ENCODE measurements at regions not wholly inside any gene's neighbourhood (a gene's known extent, or its start where the extent isn't known, plus 50 kb on each side); places are given as distances from the start of the nearest gene placed in this dataset.

DNA sequence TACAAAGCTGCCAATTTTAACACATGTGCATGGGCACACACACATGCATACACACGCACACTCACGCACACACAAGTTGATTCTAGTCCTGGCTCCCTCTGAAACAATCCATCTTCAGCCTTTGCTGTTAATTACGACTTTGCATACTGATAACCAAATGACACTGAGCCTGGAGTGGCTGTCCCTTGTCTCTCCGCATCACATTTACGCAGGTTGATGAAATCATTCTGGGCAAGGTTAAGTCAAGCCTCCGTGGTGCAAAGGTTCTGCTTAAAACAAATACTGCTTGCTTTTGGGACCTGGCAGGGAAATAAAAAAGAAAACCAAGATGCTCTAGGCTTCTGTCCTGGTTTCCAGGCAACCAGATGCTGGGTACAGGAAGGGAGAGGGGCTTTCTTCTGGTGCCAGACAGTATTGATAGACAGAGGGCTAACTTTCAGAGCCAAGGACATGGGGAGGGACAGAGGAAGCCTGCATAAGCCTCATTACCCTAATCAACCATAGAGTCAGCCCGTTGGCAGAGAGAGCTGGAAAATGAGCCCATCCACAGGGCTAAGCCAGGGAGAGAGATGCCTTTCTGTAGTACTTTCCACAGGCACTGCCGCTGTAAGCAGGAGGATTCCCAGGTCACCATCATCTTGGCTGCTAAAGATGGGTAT lies 233.0 kb downstream of the WDR11 start:
- no peak for TF ChIP-seq EZH2 (IDR thresholded peaks at IDR 0.05; ENCODE audit: borderline replicate concordance, insufficient read depth, low read depth, low read length, poor library complexity, severe bottlenecking)
- TF ChIP-seq, protein P1, sequence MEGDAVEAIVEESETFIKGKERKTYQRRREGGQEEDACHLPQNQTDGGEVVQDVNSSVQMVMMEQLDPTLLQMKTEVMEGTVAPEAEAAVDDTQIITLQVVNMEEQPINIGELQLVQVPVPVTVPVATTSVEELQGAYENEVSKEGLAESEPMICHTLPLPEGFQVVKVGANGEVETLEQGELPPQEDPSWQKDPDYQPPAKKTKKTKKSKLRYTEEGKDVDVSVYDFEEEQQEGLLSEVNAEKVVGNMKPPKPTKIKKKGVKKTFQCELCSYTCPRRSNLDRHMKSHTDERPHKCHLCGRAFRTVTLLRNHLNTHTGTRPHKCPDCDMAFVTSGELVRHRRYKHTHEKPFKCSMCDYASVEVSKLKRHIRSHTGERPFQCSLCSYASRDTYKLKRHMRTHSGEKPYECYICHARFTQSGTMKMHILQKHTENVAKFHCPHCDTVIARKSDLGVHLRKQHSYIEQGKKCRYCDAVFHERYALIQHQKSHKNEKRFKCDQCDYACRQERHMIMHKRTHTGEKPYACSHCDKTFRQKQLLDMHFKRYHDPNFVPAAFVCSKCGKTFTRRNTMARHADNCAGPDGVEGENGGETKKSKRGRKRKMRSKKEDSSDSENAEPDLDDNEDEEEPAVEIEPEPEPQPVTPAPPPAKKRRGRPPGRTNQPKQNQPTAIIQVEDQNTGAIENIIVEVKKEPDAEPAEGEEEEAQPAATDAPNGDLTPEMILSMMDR (IDR thresholded peaks at IDR 0.05), result no peak
- DNase-seq (no peak), ATAC-seq (ENCODE audit: low read depth) (no peak)
- no peak overlapping the region for H3K27ac Mint-ChIP-seq
- Histone ChIP-seq H3K4me3 (ENCODE audit: control extremely low read depth in 1 of 5, extremely low read depth in 1 of 5, insufficient read depth in 1 of 5, low read depth in 2 of 5, low read length in 4 of 5) (no peak overlapping the region), H3K4me1 (ENCODE audit: control insufficient read depth in 2 of 2, insufficient read depth in 2 of 2, low read length in 2 of 2) (no peaks in the 10 kb centered on the region), H3K9me3 (ENCODE audit: control extremely low read depth in 1 of 3, control insufficient read depth in 2 of 3, insufficient read depth in 1 of 3, low read length in 2 of 3) (peaks cover 0 to 4% (median 0%) of the 10 kb centered on the region in 3 donors), H3K79me2 (ENCODE audit: control insufficient read depth, insufficient read depth, low read length) (no peaks in the 10 kb centered on the region), H3K9ac (ENCODE audit: low read length) (no peak overlapping the region), H3K4me2 (replicated peaks; ENCODE audit: low read depth, low read length, poor library complexity, severe bottlenecking) (no peak overlapping the region), H3K27me3 (replicated peaks in 1 of 4; ENCODE audit: control extremely low read depth in 1 of 4, control insufficient read depth in 3 of 4, insufficient read depth in 4 of 4, low read length in 3 of 4) (no peaks in the 10 kb centered on the region), H3K27ac (ENCODE audit: low read length in 2 of 2) (no peak overlapping the region), H4K20me1 (ENCODE audit: control insufficient read depth, insufficient read depth, low read length, poor library complexity, severe bottlenecking) (no peaks in the 10 kb centered on the region), H2AFZ (ENCODE audit: insufficient read depth, low read depth, low read length, poor library complexity, severe bottlenecking) (no peak overlapping the region), H3K36me3 (replicated peaks in 1 of 2; ENCODE audit: control extremely low read depth in 1 of 2, control insufficient read depth in 1 of 2, extremely low read depth in 1 of 2, insufficient read depth in 2 of 2, low read length in 1 of 2) (no peaks in the 10 kb centered on the region)
- H3K9me3 Mint-ChIP-seq (ENCODE audit: insufficient read depth), result peaks cover 4% of the 10 kb centered on the region
- H3K27me3 Mint-ChIP-seq, result no peaks in the 10 kb centered on the region
- CTCF ChIA-PET, result no interaction called here
- H3K4me3 Mint-ChIP-seq, result no peak overlapping the region
- 80% methylated on average over 8 of the region's 8 CpGs for WGBS (ENCODE audit: insufficient coverage)
- no peaks in the 10 kb centered on the region for H3K4me1 Mint-ChIP-seq
- POLR2A ChIA-PET, result no interaction called here
- intact Hi-C loops (cut with micrococcal nuclease), result no loop called here

DNA sequence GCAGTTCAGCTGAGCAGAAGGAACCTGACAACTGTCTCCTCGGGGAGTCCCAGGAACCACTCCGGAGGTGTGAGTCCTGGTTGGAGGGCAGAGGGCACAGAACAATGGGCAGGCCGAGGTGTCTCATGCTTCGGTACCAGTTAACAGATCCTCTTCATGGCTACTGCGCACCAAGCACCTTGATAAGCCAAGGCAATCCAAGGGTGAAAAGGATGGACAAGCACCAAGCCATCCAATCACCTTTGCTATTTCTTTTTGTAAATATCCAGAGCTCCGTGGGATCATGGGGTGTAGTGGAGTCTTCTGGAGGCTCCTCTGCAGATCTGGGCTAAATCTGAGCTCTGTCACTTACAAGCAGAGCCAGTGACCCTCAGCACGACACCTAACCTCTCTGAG lies 233.5 kb downstream of the WDR11 start:
- ChIA-PET CTCF (no interaction called here), POLR2A (no interaction called here)
- H4K20me1 ChIP-seq (ENCODE audit: control insufficient read depth, insufficient read depth, low read length, poor library complexity, severe bottlenecking), result no peaks in the 10 kb centered on the region
- H3K4me2 ChIP-seq (replicated peaks; ENCODE audit: low read depth, low read length, poor library complexity, severe bottlenecking), result no peak overlapping the region
- no peaks in the 10 kb centered on the region for H3K4me1 ChIP-seq (ENCODE audit: control insufficient read depth in 2 of 2, insufficient read depth in 2 of 2, low read length in 2 of 2)
- H3K4me1 Mint-ChIP-seq, result no peaks in the 10 kb centered on the region
- ATAC-seq (ENCODE audit: low read depth) (no peak), DNase-seq (no peak)
- no peak overlapping the region for H3K4me3 ChIP-seq (ENCODE audit: control extremely low read depth in 1 of 5, extremely low read depth in 1 of 5, insufficient read depth in 1 of 5, low read depth in 2 of 5, low read length in 4 of 5)
- TF ChIP-seq EZH2 (IDR thresholded peaks at IDR 0.05; ENCODE audit: borderline replicate concordance, insufficient read depth, low read depth, low read length, poor library complexity, severe bottlenecking), result no peak
- TF ChIP-seq, protein P1 (IDR thresholded peaks at IDR 0.05), result no peak
- no peak overlapping the region for H2AFZ ChIP-seq (ENCODE audit: insufficient read depth, low read depth, low read length, poor library complexity, severe bottlenecking)
- H3K36me3 ChIP-seq (replicated peaks in 1 of 2; ENCODE audit: control extremely low read depth in 1 of 2, control insufficient read depth in 1 of 2, extremely low read depth in 1 of 2, insufficient read depth in 2 of 2, low read length in 1 of 2), result no peaks in the 10 kb centered on the region
- peaks cover 0 to 8% (median 0%) of the 10 kb centered on the region in 3 donors for H3K9me3 ChIP-seq (ENCODE audit: control extremely low read depth in 1 of 3, control insufficient read depth in 2 of 3, insufficient read depth in 1 of 3, low read length in 2 of 3)
- H3K79me2 ChIP-seq (ENCODE audit: control insufficient read depth, insufficient read depth, low read length), result no peaks in the 10 kb centered on the region
- no peak overlapping the region for H3K27ac Mint-ChIP-seq
- H3K4me3 Mint-ChIP-seq, result no peak overlapping the region
- H3K9ac ChIP-seq (ENCODE audit: low read length), result no peak overlapping the region
- no peaks in the 10 kb centered on the region for H3K27me3 ChIP-seq (replicated peaks in 1 of 4; ENCODE audit: control extremely low read depth in 1 of 4, control insufficient read depth in 3 of 4, insufficient read depth in 4 of 4, low read length in 3 of 4)
- intact Hi-C loops (cut with micrococcal nuclease), result no loop called here
- WGBS (ENCODE audit: insufficient coverage), result 88% methylated on average over 6 of the region's 7 CpGs
- H3K9me3 Mint-ChIP-seq (ENCODE audit: insufficient read depth), result peaks cover 4% of the 10 kb centered on the region
- H3K27ac ChIP-seq (ENCODE audit: low read length in 2 of 2), result no peak overlapping the region
- H3K27me3 Mint-ChIP-seq, result no peaks in the 10 kb centered on the region

Measured in B cell (primary cell).